GM21737 (cell line): ENCODE measurements at regions not wholly inside any gene's neighbourhood (a gene's known extent, or its start where the extent isn't known, plus 50 kb on each side); places are given as distances from the start of the nearest gene placed in this dataset.
"Not testable (repeated sequence)": the region's sequence is repeated elsewhere in the genome, so short reads cannot be mapped to it uniquely, and the experiment has no call there.

Experiments used
- ATAC-seq: cut with Tn5 transposase; IDR thresholded peaks from one replicate; pipeline ENCODE4 v1.9.1; 2021; ENCODE audit warnings: mild to moderate bottlenecking, moderate library complexity; ENCODE audit not compliant: unreplicated experiment

DNA sequence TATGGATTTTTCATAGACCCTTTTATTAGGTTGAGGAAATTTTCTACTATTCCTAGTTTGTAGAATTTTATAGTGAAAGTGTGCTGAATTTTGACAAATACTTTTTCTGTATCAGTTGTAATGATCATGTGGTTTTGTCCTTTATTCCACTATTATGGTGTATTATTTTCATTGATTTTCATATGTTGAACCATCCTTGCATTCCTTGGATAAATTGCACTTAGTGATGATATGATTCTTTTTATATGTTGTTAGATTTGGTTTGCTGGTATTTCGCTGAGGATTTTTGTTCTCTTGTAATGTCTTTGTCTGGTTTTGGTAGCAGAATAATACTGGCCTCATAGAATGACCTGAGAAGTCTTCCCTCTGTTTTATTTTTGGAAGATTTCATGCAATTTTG is 140.6 kb upstream of the CDK6 start:
- no peak for ATAC-seq

DNA sequence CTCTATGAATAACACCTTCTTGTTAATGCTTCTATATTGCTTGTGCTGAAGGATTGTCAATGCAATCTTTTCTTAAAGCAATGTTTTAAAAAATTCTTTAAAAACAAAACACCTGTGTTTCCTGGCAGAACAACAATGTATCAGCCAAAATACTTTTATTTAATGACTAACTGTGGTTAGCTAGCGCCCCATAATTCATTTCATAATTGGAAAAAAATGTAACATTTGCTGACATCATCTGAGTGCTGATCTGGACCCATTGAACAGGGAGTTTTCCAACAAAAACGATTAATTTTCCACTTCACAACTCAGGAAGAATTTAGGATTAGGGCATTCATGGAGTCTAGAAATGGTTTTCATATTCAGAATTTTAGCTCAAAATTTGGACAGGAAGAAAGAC is 137.6 kb upstream of the CDK6 start:
- no peak for ATAC-seq

DNA sequence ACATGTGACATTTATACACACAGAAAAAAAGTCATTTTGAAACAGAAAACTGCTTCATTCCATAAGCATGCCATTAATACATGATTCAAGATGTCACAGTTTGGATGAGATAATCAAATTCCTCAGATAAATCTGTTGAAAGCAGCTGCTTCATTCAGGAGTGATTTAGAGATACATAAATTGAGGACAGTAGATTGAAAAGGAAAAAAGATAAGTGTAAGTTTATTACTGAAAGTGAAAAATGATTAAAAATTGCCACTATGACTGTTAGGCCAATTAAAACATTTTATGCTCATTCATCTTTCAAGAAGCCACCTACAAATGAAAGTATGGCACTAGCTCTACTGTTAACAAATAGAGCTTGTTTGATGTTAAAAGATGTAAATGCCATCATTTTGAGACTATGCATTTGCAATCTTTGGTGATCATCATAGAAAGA is 136.9 kb upstream of the CDK6 start:
- no peak for ATAC-seq

- ATAC-seq: no peak
Observed at GRCh38 chr7:92972441-92972840, 136.1 kb upstream of the CDK6 start.

- no peak for ATAC-seq
Observed at GRCh38 chr7:92969061-92969460, 132.7 kb upstream of the CDK6 start.

DNA sequence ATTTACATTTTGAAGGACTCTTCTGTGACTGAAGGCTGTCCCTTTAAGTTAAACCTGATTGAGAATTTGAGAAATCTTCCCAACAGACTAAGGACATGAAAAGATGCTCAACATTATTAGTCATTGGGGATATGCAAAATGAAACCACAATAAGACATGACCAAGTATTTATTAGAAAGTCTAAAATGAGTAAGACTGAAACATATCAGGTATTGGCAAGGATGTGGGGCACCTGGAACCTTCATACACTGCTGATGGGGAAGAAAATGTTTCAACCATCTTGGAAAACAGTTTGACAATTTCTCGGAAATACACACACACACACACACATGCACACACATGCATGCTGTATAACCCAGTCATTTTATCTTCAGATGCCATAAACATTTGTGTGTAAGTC is 132.1 kb upstream of the CDK6 start:
- ATAC-seq: peak; percentile 76

DNA sequence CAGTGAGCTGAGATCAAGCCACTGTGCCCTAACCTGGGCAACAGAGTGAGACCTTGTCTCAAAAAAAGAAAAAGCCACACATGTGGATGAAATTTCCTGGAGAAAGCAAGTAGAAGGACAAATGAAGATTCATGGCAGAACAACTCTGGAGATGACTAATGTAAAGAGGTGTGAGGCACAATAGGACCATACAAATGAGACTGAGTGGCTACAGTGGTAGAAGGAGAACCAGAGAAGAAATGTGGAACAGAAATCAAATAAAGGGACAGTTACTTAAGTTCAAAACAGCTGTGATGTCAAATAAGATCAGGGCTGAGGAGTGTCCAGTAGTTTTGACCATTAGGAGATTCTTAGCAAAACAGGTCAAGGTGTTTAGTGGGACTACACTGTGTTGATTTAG is 130.9 kb upstream of the CDK6 start:
- ATAC-seq: no peak

DNA sequence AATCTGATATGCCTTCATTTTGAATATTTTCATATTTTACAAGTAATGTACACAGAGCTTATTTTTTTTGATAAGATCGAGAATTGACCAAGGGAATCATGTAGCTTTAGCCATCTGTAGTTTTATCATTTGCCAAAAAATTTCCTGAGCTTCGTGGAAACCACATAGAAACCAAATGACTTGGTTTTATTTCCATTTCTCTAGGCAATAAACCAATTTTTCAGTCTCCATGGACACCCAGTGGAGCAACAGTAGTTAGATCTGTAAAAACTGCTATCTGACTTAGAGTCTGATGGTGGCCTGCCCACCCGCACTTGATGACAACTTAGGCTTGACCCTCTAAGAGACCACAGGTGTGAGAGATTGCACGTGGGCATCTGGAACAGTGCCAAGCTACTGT is 127.8 kb upstream of the CDK6 start:
- ATAC-seq: no peak

GRCh38 chr7:92963566-92963965 is 127.2 kb upstream of the CDK6 start:
- ATAC-seq: no peak

DNA sequence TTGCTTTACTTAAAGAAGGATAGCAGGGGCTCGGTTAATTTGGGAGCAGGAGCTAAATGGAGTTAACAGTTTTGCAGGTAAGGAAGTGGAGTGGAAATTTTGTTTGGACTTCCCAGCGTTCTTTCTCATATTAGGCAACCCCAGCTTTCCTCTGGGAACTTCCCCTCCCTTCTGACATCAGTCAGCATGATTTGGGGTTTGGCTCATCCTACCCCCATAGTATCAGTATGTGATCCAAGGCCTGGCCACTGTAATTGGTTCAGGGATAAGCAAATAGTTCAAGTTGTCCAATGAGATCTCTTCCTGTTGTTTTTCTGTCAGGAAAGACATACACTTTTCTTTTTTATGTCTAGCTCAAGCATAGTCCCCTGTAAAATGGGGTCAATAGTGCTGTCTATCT is 125.6 kb upstream of the CDK6 start:
- ATAC-seq: no peak

GRCh38 chr7:92956575-92956974 is 120.2 kb upstream of the CDK6 start:
- ATAC-seq: no peak

DNA sequence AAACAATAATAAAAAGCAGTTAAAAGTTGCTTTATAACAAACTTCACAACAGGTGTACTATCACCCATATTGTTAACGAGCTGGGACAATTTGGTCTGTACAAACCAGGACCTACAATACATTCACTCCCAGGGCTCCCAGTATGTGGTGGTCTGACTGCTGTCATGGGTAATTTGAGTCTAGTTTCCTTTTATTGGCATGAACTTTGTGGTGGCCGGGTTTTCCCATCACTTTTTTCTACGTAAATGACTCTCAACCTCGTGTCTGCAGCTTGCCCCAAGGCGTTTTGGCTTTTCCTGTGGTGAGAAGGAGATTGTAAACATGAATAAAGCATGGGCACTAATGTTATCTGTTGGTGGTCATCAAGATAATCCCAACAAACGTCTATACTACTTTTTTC is 118.7 kb upstream of the CDK6 start:
- no peak for ATAC-seq

DNA sequence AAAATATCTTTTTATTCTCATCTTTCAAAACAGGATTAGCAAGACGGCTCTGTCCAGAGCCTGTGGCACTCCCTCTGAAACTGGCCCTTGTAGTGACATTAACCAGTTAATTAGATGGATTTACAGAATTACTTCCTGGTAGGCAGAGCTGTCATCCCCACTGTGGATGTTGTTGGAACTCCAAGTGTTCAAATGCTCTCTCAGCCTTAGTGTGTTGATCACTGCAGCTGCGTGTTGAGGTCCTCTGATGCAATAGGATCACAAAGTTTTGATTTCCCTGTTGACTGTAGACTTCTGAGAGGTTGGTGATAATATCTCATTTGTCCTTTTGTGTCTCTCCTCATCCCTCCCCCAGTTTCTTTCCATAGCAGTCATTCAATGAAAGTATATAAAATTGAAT is 117.3 kb upstream of the CDK6 start:
- ATAC-seq: no peak

DNA sequence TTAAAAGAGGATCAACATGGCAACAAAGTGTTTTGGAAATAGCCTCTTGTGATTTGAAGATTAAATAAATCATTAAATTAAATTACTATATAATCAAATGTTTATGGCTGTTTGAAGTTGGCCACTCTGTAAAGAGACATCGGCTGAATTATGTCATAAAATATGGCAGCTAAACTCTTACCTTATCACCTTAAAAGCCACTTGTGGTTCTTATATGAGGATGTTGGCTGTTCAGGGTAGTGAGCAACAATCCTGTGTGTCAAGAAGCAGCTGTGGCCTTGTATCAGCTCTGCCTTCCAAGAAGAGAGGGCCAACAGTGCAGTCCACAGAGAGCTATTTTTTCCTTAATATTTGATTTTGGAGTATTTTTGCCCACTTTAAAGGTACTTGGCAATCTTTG is 113.4 kb upstream of the CDK6 start:
- no peak for ATAC-seq

DNA sequence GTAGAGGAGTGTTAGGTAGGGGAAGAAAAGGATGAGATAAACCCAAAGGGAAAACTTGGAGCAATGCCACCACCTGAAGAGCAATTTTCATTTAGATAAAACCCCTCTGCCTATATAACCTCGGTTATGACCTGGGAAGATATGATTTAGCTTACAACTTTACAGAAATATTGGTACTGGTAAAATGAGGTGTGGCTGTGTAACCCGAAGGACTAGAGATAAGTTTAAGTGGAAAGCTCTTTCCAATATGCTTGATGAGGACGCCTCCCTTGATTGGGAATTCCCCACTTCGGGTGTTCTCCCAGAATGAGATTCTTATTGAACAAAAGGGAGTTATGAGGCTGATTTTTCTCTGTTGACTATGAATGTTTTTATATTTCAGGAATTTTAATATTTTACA is 109.5 kb upstream of the CDK6 start:
- no peak for ATAC-seq

GRCh38 chr7:92944633-92945032 is 108.3 kb upstream of the CDK6 start:
- ATAC-seq: no peak

DNA sequence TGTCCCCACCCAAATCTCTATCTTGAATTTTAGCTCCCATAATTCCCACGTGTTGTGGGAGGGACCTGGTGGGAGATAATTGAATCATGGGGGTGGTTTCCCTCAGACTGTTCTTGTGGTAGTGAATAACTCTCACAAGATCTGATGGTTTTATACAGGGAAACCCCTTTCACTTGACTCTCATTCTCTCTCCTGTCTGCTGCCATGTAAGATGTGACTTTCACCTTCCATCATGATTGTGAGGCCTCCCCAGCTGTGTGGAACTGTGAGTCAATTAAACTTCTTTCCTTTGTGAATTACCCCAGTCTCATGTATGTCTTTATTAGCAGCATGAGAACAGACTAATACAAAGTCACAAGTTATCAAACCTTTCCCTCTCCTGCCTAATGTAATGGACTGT is 106.3 kb upstream of the CDK6 start:
- not testable (repeated sequence) for ATAC-seq

- no peak for ATAC-seq
Observed at GRCh38 chr7:92939666-92940360, 103.4 kb upstream of the CDK6 start.

GRCh38 chr7:92934096-92934495 is 97.7 kb upstream of the CDK6 start:
- no peak for ATAC-seq

- ATAC-seq: no peak
Observed at GRCh38 chr7:92932450-92932849, 96.1 kb upstream of the CDK6 start.

GRCh38 chr7:92930404-92930803 is 94.0 kb upstream of the CDK6 start:
- no peak for ATAC-seq

DNA sequence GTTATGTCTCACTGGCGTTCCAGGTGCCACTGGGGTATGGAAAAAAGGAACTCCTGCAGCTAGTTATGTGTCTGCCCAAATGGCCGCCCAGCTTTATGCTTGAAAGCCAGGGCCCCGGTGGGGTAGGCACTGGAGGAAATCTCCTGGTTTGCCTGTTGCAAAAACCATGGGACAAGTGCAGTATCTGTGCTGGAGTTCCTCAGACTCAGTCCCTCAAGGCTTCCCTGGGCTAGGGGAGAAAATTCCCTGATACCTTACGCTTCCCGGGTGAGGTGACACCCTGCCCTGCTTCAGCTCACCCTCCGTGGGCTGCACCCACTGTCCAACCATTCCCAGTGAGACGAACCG is 90.3 kb upstream of the CDK6 start:
- no peak for ATAC-seq

DNA sequence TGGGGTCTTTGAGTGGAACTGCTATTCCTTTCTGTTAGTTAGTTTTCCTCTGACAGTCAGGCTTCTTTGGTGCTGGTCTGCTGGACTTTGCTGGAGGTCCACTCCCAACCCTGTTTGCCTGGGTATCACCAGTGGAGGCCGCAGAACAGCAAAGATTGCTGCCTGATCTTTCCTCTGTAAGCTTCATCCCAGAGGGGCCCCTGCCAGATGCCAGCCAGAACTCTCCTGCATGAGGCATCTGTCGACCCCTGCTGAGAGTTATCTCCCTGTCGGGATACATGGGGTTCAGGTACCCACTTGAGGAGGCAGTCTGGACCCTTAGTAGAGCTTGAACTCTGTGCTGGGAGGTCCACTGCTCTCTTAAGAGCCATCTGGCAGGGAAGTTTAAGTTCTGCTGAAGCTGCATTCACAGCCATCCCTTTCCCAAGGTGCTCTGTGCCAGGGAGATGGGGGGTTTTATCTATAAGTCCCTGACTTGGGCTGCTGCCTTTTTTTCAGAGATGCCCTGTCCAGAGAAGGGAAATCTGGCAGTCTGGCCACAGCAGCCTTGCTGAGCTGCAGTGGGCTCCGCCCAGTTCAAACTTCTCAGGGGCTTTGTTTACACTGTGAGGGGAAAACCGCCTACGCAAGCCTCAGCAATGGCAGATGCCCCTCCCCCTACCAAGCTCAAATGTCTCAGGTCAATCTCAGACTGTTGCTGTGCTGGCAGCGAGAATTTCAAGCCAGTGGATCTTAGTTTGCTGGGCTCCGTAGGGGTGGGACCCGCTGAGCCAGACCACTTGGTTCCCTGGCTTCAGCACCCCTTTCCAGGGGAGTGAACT is 89.7 kb upstream of the CDK6 start:
- no peak for ATAC-seq
